GM12864 (cell line): ENCODE measurements at regions not wholly inside any gene's neighbourhood (a gene's known extent, or its start where the extent isn't known, plus 50 kb on each side); places are given as distances from the start of the nearest gene placed in this dataset.

Source experiments
- DNase-seq: peaks from one replicate; pipeline ENCODE4 v3.0.0-alpha.2; 2011; ENCODE audit warnings: low read depth
- H3K4me3 ChIP-seq: 2 replicates; pipeline ENCODE4 v1.5.1; 2011; ENCODE audit warnings: mild to moderate bottlenecking, low read depth, low read length, control low read depth
- TF ChIP-seq, protein P1 (sequence below): IDR thresholded peaks from 2 replicates; pipeline ENCODE4 v1.5.1; 2011; ENCODE audit warnings: low read depth, mild to moderate bottlenecking, moderate library complexity, low read length, control low read depth, inconsistent platforms; ENCODE audit errors: missing control alignments

DNA sequence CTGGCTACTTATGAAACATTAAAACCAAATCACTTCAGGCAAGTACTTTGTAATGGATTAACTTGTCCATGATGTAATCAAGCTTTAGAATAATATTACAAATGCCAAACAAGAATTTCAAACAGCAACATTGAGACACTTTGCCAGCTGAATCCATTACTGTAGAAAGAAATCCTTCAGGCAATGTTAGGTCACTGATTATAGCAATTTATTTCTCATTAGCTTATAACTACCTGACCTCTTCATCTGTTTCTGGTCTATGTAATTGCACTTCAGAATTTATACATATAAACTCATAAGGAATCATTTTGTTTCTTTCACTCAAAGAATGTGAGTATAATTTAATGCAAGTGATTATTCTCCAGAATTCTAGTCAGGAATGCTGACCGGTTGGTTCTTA is 692.6 kb upstream of the TMEFF2 start:
- TF ChIP-seq, protein P1, sequence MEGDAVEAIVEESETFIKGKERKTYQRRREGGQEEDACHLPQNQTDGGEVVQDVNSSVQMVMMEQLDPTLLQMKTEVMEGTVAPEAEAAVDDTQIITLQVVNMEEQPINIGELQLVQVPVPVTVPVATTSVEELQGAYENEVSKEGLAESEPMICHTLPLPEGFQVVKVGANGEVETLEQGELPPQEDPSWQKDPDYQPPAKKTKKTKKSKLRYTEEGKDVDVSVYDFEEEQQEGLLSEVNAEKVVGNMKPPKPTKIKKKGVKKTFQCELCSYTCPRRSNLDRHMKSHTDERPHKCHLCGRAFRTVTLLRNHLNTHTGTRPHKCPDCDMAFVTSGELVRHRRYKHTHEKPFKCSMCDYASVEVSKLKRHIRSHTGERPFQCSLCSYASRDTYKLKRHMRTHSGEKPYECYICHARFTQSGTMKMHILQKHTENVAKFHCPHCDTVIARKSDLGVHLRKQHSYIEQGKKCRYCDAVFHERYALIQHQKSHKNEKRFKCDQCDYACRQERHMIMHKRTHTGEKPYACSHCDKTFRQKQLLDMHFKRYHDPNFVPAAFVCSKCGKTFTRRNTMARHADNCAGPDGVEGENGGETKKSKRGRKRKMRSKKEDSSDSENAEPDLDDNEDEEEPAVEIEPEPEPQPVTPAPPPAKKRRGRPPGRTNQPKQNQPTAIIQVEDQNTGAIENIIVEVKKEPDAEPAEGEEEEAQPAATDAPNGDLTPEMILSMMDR: no peak
- no peak for DNase-seq
- no peak overlapping the region for H3K4me3 ChIP-seq

DNA sequence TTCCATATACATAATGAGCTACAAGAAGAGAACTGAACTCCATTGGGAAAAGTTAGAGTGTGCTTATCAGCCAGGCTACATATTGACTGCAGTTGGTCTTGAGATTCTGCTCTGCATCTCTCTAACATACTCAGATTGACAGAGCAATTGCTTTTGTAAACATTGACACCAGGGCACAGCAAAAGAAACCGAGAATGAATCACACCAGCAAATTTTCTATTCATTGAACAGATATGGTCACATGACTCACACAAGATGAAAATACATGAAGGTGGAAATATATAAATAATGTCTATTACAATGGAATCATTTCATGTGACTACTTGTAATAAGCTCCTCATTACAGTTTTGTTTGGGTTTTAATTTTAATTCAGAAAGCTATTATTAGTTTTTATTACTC is 691.9 kb upstream of the TMEFF2 start:
- H3K4me3 ChIP-seq: no peak overlapping the region
- no peak for DNase-seq
- TF ChIP-seq, protein P1: no peak

DNA sequence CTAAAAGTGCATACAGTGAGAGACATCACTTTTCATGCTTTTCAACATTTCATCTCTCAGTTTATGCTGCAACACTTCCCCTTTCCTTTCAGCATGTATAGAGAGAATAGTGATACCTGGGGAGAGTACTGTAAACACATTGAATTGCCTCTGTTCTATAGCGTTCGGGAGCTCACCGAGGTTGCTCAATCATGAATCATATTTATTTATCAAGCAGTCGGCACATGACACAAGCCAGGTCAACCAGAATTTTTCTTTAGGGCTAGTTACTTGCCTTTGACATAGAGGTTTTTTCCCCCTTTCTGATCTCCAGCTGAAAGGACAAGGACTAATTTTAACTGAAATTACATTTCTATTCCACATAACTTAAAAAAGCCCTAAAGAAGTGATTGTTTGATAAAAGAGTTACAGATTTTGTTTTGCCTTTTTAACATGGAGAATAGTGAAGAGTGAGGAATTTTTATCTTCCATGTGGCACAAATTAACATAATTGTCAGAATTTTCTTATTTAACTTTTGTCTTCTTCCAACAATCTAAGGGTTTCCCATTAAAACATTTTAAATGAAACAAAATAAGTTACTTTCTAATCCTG is 690.9 kb upstream of the TMEFF2 start:
- H3K4me3 ChIP-seq: no peak overlapping the region
- no peak for DNase-seq
- TF ChIP-seq, protein P1: no peak

DNA sequence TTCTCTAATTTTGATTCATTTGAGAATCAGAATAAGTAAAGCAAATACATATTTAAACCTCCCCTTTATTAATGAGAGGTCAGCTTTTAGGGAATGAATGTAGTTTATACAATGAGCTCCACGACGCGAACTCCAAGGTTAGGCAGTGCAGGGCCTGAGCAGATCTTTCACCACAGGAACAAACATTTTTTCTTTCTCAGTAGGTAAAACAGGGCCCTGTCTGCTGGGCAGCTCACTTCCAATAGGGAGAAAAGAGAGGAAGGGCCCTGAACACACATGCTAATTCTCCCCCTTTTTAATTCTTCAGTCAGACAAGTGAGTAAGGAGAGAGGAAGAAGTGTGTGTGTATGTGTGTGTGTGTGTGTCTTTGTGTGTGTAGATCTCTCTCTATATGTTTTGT is 682.4 kb upstream of the TMEFF2 start:
- DNase-seq: no peak
- TF ChIP-seq, protein P1: no peak
- H3K4me3 ChIP-seq: no peak overlapping the region

DNA sequence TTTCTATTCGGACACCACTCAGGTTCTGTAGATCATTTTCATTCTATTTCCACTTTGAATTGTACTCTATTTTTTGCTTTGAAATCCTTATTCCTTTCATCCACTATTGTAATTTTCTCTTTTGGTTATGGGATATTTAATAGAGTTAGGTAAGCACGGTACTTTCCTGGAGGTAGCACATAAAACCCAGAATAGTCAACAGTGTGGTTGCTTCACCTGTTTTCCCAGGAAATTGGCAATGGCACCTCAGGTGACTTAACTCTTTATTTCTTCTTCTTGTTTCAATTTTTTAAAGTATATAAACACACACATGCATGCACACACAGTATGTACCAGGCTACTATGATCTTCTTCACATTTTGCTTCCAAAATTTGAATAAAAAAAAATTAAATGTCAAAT is 682.0 kb upstream of the TMEFF2 start:
- H3K4me3 ChIP-seq: no peak overlapping the region
- TF ChIP-seq, protein P1: no peak
- no peak for DNase-seq

DNA sequence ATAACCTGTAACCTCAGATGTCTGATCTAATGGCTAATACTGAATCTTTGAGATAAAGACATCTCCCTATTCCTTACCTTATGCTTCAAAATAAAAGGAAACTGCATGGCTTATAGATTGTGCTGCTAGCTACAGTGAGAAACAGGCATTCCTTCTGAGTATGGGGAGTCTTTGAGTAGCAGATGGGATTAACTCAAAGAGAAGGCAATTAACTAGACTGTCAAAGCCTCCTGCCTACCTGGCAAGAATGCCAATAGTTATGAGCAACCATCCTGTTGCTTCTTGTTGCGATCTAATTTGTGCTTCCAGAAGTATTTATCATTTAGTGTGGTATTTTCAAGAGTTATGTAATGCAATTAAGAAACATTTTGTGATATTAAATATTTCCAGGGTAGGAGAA is 660.0 kb upstream of the TMEFF2 start:
- no peak overlapping the region for H3K4me3 ChIP-seq
- DNase-seq: no peak
- TF ChIP-seq, protein P1: no peak

DNA sequence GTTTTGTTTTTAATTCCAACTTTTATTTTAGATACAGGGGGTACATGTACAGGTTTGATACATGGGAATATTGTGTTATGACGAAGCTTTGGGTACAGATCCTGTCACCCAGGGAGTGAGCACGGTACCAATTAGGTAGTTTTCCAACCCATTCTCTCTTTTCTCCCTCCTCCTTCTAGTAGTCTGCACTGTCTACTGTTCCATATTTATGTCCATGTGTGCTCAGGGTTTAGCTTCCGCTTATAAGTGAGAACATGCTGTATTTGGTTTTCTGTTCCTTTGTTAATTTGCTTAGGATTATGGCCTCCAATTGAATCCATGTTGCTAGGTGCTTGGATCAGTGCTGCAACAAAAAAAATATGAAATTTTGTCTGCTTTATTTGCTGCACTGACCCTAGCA is 659.3 kb upstream of the TMEFF2 start:
- no peak for DNase-seq
- no peak overlapping the region for H3K4me3 ChIP-seq
- TF ChIP-seq, protein P1: no peak
